ENCODE measurements at regions not wholly inside any gene's neighbourhood (a gene's known extent, or its start where the extent isn't known, plus 50 kb on each side); places are given as distances from the start of the nearest gene placed in this dataset.

DNA sequence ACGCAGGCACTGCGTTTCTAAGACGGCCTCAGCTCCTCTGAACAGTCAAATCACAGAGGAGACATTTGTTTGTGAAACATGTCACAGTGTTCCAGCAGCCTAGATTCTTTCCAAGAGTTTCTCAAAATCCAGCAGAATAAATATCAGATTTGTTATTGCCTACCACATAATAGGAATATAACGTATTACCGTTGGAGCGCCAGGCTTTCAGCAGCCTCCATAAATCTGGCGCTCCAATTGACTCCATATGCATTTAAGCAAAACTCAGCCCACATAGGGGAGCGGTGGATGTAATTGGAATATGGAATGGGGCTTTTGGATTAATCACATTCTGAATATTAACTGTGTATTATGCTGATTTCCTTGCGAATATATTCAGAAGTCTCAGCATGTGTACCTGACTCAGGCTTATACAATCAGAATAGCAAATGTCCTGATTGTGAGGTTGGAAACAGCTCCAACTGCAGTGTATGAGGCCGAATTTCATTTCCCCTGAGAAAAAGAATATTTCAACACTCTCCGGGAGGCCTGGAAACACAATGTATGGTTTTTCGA is 174.0 kb downstream of the ASCL4 start:
- no peak overlapping the region for H2AFZ ChIP-seq (ENCODE audit: low read depth, low read length)
- no peak overlapping the region for H3K4ac ChIP-seq (ENCODE audit: low read depth in 1 of 2, low read length in 2 of 2)
- no peak overlapping the region for H3K23ac ChIP-seq (ENCODE audit: low read length in 2 of 2)
- H3K27me3 ChIP-seq (ENCODE audit: control insufficient read depth in 1 of 2, insufficient read depth in 1 of 2, low read length in 2 of 2), result peaks cover 0 to 10% of the 10 kb centered on the region in 2 experiments
- H2AK5ac ChIP-seq (ENCODE audit: low read length, severe bottlenecking), result no peak overlapping the region
- no peak overlapping the region for H3K4me3 ChIP-seq (ENCODE audit: insufficient read depth in 1 of 2, low read depth in 1 of 2, low read length in 2 of 2)
- no peak overlapping the region for H2BK120ac ChIP-seq (ENCODE audit: low read depth, low read length)
- peak overlapping the region; percentile 11 for H3K9ac ChIP-seq (ENCODE audit: low read length)
- H3K36me3 ChIP-seq (ENCODE audit: control insufficient read depth in 1 of 2, insufficient read depth in 2 of 2, low read depth in 1 of 2, low read length in 2 of 2), result no peaks in the 10 kb centered on the region
- no peak overlapping the region for H3K18ac ChIP-seq (ENCODE audit: low read depth in 1 of 2, low read length in 2 of 2)
- H2BK5ac ChIP-seq (ENCODE audit: low read depth, low read length, poor library complexity, severe bottlenecking), result no peak overlapping the region
- no peak overlapping the region for H3K27ac ChIP-seq (ENCODE audit: low read length, poor library complexity, severe bottlenecking)
- no peak for DNase-seq
- WGBS, result 72% methylated on average over 10 of the region's 12 CpGs
- H3K9me3 ChIP-seq (ENCODE audit: control insufficient read depth, low read length), result no peaks in the 10 kb centered on the region
- no peaks in the 10 kb centered on the region for H3K79me1 ChIP-seq (replicated peaks; ENCODE audit: low read length, poor library complexity, severe bottlenecking)
- H2BK12ac ChIP-seq (ENCODE audit: low read length in 2 of 2), result no peak overlapping the region
- no peak overlapping the region for H3K4me2 ChIP-seq (ENCODE audit: low read length, poor library complexity, severe bottlenecking)
- H3K4me1 ChIP-seq (ENCODE audit: control insufficient read depth, insufficient read depth, low read depth, low read length), result no peaks in the 10 kb centered on the region
- H2BK15ac ChIP-seq (ENCODE audit: low read depth, poor library complexity, severe bottlenecking), result no peak overlapping the region
- no peak overlapping the region for H3K14ac ChIP-seq (ENCODE audit: low read length in 2 of 2)
- H4K91ac ChIP-seq (ENCODE audit: low read length), result no peak overlapping the region
- no peak overlapping the region for H4K8ac ChIP-seq (ENCODE audit: low read length)

DNA sequence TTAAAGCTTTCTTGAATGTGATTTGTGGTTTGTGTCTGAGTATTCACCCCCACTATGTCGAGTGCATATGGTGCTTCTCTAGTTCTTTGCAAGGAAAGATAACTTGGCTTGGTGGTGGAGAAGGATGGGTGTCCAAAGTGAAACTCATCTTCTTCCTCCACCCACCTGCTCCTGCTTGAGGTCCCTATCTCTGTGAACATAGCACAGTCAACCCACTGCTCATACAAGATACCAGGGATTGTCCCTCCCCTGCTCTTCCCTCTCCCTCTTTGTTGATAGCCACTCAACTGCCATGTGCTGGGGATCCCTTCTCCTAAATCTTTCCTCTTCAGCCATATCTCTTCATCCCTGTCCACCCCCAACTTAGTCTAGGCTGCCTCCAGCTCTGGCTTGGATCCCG is 176.5 kb downstream of the ASCL4 start:
- Histone ChIP-seq H3K27ac (ENCODE audit: low read length, poor library complexity, severe bottlenecking) (no peak overlapping the region), H3K9me3 (ENCODE audit: control insufficient read depth, low read length) (no peaks in the 10 kb centered on the region), H2AK5ac (ENCODE audit: low read length, severe bottlenecking) (no peak overlapping the region), H3K4me2 (ENCODE audit: low read length, poor library complexity, severe bottlenecking) (no peak overlapping the region), H4K91ac (ENCODE audit: low read length) (no peak overlapping the region), H2BK15ac (ENCODE audit: low read depth, poor library complexity, severe bottlenecking) (no peak overlapping the region), H3K27me3 (ENCODE audit: control insufficient read depth in 1 of 2, insufficient read depth in 1 of 2, low read length in 2 of 2) (peaks cover 0 to 10% of the 10 kb centered on the region in 2 experiments), H3K4ac (ENCODE audit: low read depth in 1 of 2, low read length in 2 of 2) (no peak overlapping the region), H3K79me1 (replicated peaks; ENCODE audit: low read length, poor library complexity, severe bottlenecking) (no peaks in the 10 kb centered on the region), H3K23ac (ENCODE audit: low read length in 2 of 2) (no peak overlapping the region), H2BK120ac (ENCODE audit: low read depth, low read length) (no peak overlapping the region), H2BK12ac (ENCODE audit: low read length in 2 of 2) (no peak overlapping the region), H3K18ac (ENCODE audit: low read depth in 1 of 2, low read length in 2 of 2) (no peak overlapping the region), H3K4me1 (ENCODE audit: control insufficient read depth, insufficient read depth, low read depth, low read length) (no peaks in the 10 kb centered on the region), H3K9ac (ENCODE audit: low read length) (no peak overlapping the region), H3K36me3 (ENCODE audit: control insufficient read depth in 1 of 2, insufficient read depth in 2 of 2, low read depth in 1 of 2, low read length in 2 of 2) (no peaks in the 10 kb centered on the region), H3K14ac (ENCODE audit: low read length in 2 of 2) (no peak overlapping the region), H2AFZ (ENCODE audit: low read depth, low read length) (no peak overlapping the region), H4K8ac (ENCODE audit: low read length) (no peak overlapping the region), H3K4me3 (ENCODE audit: insufficient read depth in 1 of 2, low read depth in 1 of 2, low read length in 2 of 2) (no peak overlapping the region), H2BK5ac (ENCODE audit: low read depth, low read length, poor library complexity, severe bottlenecking) (no peak overlapping the region)
- WGBS, result 68% methylated on average over 2 of the region's 2 CpGs
- no peak for DNase-seq

DNA sequence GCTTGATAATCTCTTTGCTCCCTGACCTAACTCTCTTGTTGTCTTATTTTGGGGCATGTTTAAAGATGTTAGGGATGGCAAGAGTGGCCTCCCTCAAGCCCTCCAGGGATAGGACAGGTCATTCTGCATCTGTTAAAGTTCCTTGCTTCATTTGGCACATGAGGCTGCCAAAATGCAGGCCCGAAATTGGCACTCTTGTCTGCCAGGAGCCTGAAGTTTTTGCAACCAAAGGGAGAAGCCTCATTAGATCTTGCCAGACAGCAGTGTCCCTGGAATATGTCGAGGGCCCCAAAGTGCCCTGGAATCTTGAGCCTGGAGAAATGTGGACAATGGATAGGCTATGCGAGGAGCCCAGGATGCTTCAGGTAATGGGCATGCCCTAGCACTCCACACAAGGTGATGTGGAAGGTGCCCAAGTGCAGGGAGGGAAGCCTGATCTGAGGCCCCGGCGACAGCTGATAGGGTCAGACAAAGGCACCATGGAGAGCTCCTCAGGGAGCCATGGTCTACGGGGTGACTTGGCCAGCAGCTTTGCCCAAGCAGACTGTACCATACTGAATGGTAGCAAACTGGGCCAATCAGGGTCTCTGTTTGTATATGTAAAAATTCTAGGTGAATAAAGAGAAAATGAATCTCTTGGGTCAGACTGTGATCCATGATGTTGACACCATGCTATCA is 173.0 kb upstream of the WSCD2 start:
- no peak overlapping the region for H2BK120ac ChIP-seq (ENCODE audit: low read depth, low read length)
- H3K36me3 ChIP-seq (ENCODE audit: control insufficient read depth in 1 of 2, insufficient read depth in 2 of 2, low read depth in 1 of 2, low read length in 2 of 2), result no peaks in the 10 kb centered on the region
- H4K8ac ChIP-seq (ENCODE audit: low read length), result no peak overlapping the region
- no peaks in the 10 kb centered on the region for H3K79me1 ChIP-seq (replicated peaks; ENCODE audit: low read length, poor library complexity, severe bottlenecking)
- H2BK12ac ChIP-seq (ENCODE audit: low read length in 2 of 2), result no peak overlapping the region
- WGBS, result 40% methylated on average over 6 of the region's 6 CpGs
- no peak overlapping the region for H2BK15ac ChIP-seq (ENCODE audit: low read depth, poor library complexity, severe bottlenecking)
- no peak overlapping the region for H2BK5ac ChIP-seq (ENCODE audit: low read depth, low read length, poor library complexity, severe bottlenecking)
- H3K4ac ChIP-seq (ENCODE audit: low read depth in 1 of 2, low read length in 2 of 2), result no peak overlapping the region
- no peak overlapping the region for H3K14ac ChIP-seq (ENCODE audit: low read length in 2 of 2)
- DNase-seq, result no peak
- H3K4me3 ChIP-seq (ENCODE audit: insufficient read depth in 1 of 2, low read depth in 1 of 2, low read length in 2 of 2), result no peak overlapping the region
- no peak overlapping the region for H3K9ac ChIP-seq (ENCODE audit: low read length)
- H3K4me2 ChIP-seq (ENCODE audit: low read length, poor library complexity, severe bottlenecking), result no peak overlapping the region
- H2AFZ ChIP-seq (ENCODE audit: low read depth, low read length), result no peak overlapping the region
- no peak overlapping the region for H4K91ac ChIP-seq (ENCODE audit: low read length)
- no peak overlapping the region for H3K27ac ChIP-seq (ENCODE audit: low read length, poor library complexity, severe bottlenecking)
- no peaks in the 10 kb centered on the region for H3K4me1 ChIP-seq (ENCODE audit: control insufficient read depth, insufficient read depth, low read depth, low read length)
- H3K9me3 ChIP-seq (ENCODE audit: control insufficient read depth, low read length), result no peaks in the 10 kb centered on the region
- H2AK5ac ChIP-seq (ENCODE audit: low read length, severe bottlenecking), result no peak overlapping the region
- H3K27me3 ChIP-seq (ENCODE audit: control insufficient read depth in 1 of 2, insufficient read depth in 1 of 2, low read length in 2 of 2), result peaks cover 0 to 6% of the 10 kb centered on the region in 2 experiments
- no peak overlapping the region for H3K18ac ChIP-seq (ENCODE audit: low read depth in 1 of 2, low read length in 2 of 2)
- H3K23ac ChIP-seq (ENCODE audit: low read length in 2 of 2), result no peak overlapping the region

- H3K4me1 ChIP-seq (ENCODE audit: control insufficient read depth, insufficient read depth, low read depth, low read length), result no peaks in the 10 kb centered on the region
- no peak overlapping the region for H3K23ac ChIP-seq (ENCODE audit: low read length in 2 of 2)
- H2BK120ac ChIP-seq (ENCODE audit: low read depth, low read length), result no peak overlapping the region
- no peak overlapping the region for H3K4me2 ChIP-seq (ENCODE audit: low read length, poor library complexity, severe bottlenecking)
- no peaks in the 10 kb centered on the region for H3K36me3 ChIP-seq (ENCODE audit: control insufficient read depth in 1 of 2, insufficient read depth in 2 of 2, low read depth in 1 of 2, low read length in 2 of 2)
- H3K4ac ChIP-seq (ENCODE audit: low read depth in 1 of 2, low read length in 2 of 2), result no peak overlapping the region
- no peak overlapping the region for H4K8ac ChIP-seq (ENCODE audit: low read length)
- DNase-seq, result no peak
- H2AK5ac ChIP-seq (ENCODE audit: low read length, severe bottlenecking), result no peak overlapping the region
- no peaks in the 10 kb centered on the region for H3K79me1 ChIP-seq (replicated peaks; ENCODE audit: low read length, poor library complexity, severe bottlenecking)
- no peak overlapping the region for H3K27ac ChIP-seq (ENCODE audit: low read length, poor library complexity, severe bottlenecking)
- H3K9ac ChIP-seq (ENCODE audit: low read length), result no peak overlapping the region
- peaks cover 0 to 3% of the 10 kb centered on the region in 2 experiments for H3K27me3 ChIP-seq (ENCODE audit: control insufficient read depth in 1 of 2, insufficient read depth in 1 of 2, low read length in 2 of 2)
- H4K91ac ChIP-seq (ENCODE audit: low read length), result no peak overlapping the region
- H2BK12ac ChIP-seq (ENCODE audit: low read length in 2 of 2), result no peak overlapping the region
- H3K9me3 ChIP-seq (ENCODE audit: control insufficient read depth, low read length), result no peaks in the 10 kb centered on the region
- H3K14ac ChIP-seq (ENCODE audit: low read length in 2 of 2), result no peak overlapping the region
- H2AFZ ChIP-seq (ENCODE audit: low read depth, low read length), result no peak overlapping the region
- no peak overlapping the region for H2BK15ac ChIP-seq (ENCODE audit: low read depth, poor library complexity, severe bottlenecking)
- no peak overlapping the region for H3K4me3 ChIP-seq (ENCODE audit: insufficient read depth in 1 of 2, low read depth in 1 of 2, low read length in 2 of 2)
- H3K18ac ChIP-seq (ENCODE audit: low read depth in 1 of 2, low read length in 2 of 2), result no peak overlapping the region
- H2BK5ac ChIP-seq (ENCODE audit: low read depth, low read length, poor library complexity, severe bottlenecking), result no peak overlapping the region
Measured at GRCh38 chr12:107957459-107957858, 171.6 kb upstream of the WSCD2 start.
